HepG2 (cell line): ENCODE measurements at regions not wholly inside any gene's neighbourhood (a gene's known extent, or its start where the extent isn't known, plus 50 kb on each side); places are given as distances from the start of the nearest gene placed in this dataset.

Source experiments
- ATAC-seq: fragments of 200-7000 bp; cut with Tn5 transposase; 3 replicates; pipeline ENCODE4 v1.9.1; 2020; ENCODE audit warnings: mild to moderate bottlenecking, moderate library complexity
- BruUV-seq: library from RNA; stranded (reverse); fragments of 400-500 nt; replicated peaks from 2 replicates; lab custom pipeline; 2021; lab: Mats Ljungman, UMichigan
- CTCF ChIA-PET: fragments of 300-600 bp; formaldehyde crosslinking; extraction: SDS; loops from one replicate; lab custom pipeline; 2021; ENCODE audit warnings: low total read pairs, inconsistent platforms, low intra/inter-chr PET ratio; lab: Yijun Ruan, JAX
- POLR2A ChIA-PET: fragments of 350-600 bp; sonication (Branson Sonifier 250); formaldehyde crosslinking; loops from one replicate; lab custom pipeline; 2020; ENCODE audit warnings: antibody characterized with exemption, inconsistent platforms; lab: Yijun Ruan, JAX
- DNase-seq: peaks from one replicate; pipeline ENCODE4 v3.0.0-alpha.2; 2015; ENCODE audit warnings: low spot score
- FAIRE-seq: peaks from 3 replicates; lab custom pipeline; 2011; peaks lifted over from hg19 to GRCh38; lab: Jason Lieb, UNC
- H2AFZ ChIP-seq: one replicate; pipeline ENCODE4 v1.6.1; 2011; ENCODE audit warnings: low read length, inconsistent platforms
- H3K27ac ChIP-seq: fragments of 300-600 bp; 3 replicates; pipeline ENCODE4 v1.8.0; 2011; ENCODE audit warnings: mixed run types, mild to moderate bottlenecking, mixed read lengths, low read length, inconsistent platforms; ENCODE audit not compliant: insufficient read depth; ENCODE audit errors: extremely low read length
- H3K27me3 ChIP-seq, 2 experiments: fragments of 200-600 bp in 1 of 2; 2 replicates in 1 of 2; 3 replicates in 1 of 2; pipeline versions ENCODE4 v1.6.0 to v1.8.0; 2011; ENCODE audit warnings: low read length in 2 of 2, mild to moderate bottlenecking in 2 of 2, moderate library complexity in 2 of 2, inconsistent platforms in 1 of 2; ENCODE audit not compliant: insufficient read depth in 2 of 2, control insufficient read depth in 1 of 2
- H3K36me3 ChIP-seq, 2 experiments: fragments of 200-600 bp in 1 of 2; replicated peaks in 1 of 2; 2 replicates in 1 of 2; 3 replicates in 1 of 2; pipeline versions ENCODE4 v1.5.1 to v1.8.0; 2011; ENCODE audit warnings: low read length in 2 of 2, inconsistent platforms in 1 of 2; ENCODE audit not compliant: insufficient read depth in 2 of 2, control insufficient read depth in 1 of 2
- H3K4me1 ChIP-seq: 2 replicates; pipeline ENCODE4 v1.5.1; 2012; ENCODE audit warnings: low read length, inconsistent platforms; ENCODE audit not compliant: insufficient read depth
- H3K4me2 ChIP-seq: 2 replicates; pipeline ENCODE4 v1.6.0; 2011; ENCODE audit warnings: low read depth, low read length, inconsistent platforms
- H3K4me3 ChIP-seq, 3 experiments: fragments of 200-600 bp in 1 of 3; sonication (generic), shearing (Covaris generic) in 1 of 3; replicated peaks in 1 of 3; 2 replicates each; pipeline ENCODE4 v1.5.1; 2011 to 2016; ENCODE audit warnings: low read length in 3 of 3, inconsistent platforms in 2 of 3, low read depth in 2 of 3, mild to moderate bottlenecking in 2 of 3, control low read depth in 1 of 3, mixed read lengths in 1 of 3; ENCODE audit not compliant: insufficient read depth in 1 of 3
- H3K79me2 ChIP-seq: one replicate; pipeline ENCODE4 v1.6.1; 2011; ENCODE audit warnings: low read length, inconsistent platforms; ENCODE audit not compliant: insufficient read depth
- H3K9ac ChIP-seq: 2 replicates; pipeline ENCODE4 v1.6.0; 2011; ENCODE audit warnings: mild to moderate bottlenecking, low read depth, low read length, inconsistent platforms; ENCODE audit not compliant: insufficient read depth
- H3K9me3 ChIP-seq: 2 replicates; pipeline ENCODE4 v1.5.1; 2012; ENCODE audit warnings: mild to moderate bottlenecking, low read length
- H4K20me1 ChIP-seq: 2 replicates; pipeline ENCODE4 v1.6.0; 2011; ENCODE audit warnings: inconsistent platforms, mild to moderate bottlenecking, low read length, moderate library complexity; ENCODE audit not compliant: insufficient read depth
- HIVEP1 ChIP-seq: sonication (generic); formaldehyde crosslinking; IDR thresholded peaks from 2 replicates; pipeline ENCODE4 v1.4.0; 2020; ENCODE audit warnings: mild to moderate bottlenecking, missing genetic modification reagents
- MED13 ChIP-seq: sonication (generic); formaldehyde crosslinking; IDR thresholded peaks from 2 replicates; pipeline ENCODE4 v1.5.0; 2020; ENCODE audit warnings: missing genetic modification reagents
- SYNCRIP ChIP-seq: fragments of 200-400 bp; formaldehyde crosslinking; IDR thresholded peaks from 2 replicates; pipeline ENCODE4 v1.6.1; 2018; ENCODE audit warnings: mild to moderate bottlenecking, low read depth, low read length; ENCODE audit not compliant: insufficient read depth
- ZBTB7B ChIP-seq: sonication (generic); formaldehyde crosslinking; IDR thresholded peaks from 2 replicates; pipeline ENCODE4 v1.4.0; 2020; ENCODE audit warnings: missing genetic modification reagents
- WGBS: methylation state at CpG from one replicate; pipeline ENCODE4 v1.1.6; 2017; ENCODE audit warnings: low lambda C conversion rate; 5-methylcytosine and 5-hydroxymethylcytosine counted together
- in situ Hi-C: cut with HindIII; loops from 2 replicates; pipeline ENCODE4 v1.10.0; 2017; ENCODE audit warnings: low pct_unique_long_range_greater_than_20kb; ENCODE audit not compliant: extremely low pct_ligation_motif_present
- intact Hi-C: fragments of 100-400 bp; cut with micrococcal nuclease; formaldehyde crosslinking; loops from one replicate; pipeline ENCODE4 v1.10.0; 2022; ENCODE audit not compliant: unreplicated experiment
- TF ChIP-seq, protein P1 (sequence below): sonication (generic); formaldehyde crosslinking; IDR thresholded peaks from 2 replicates; pipeline ENCODE4 v1.5.0; 2020; ENCODE audit warnings: mild to moderate bottlenecking, missing genetic modification reagents
- TF ChIP-seq, protein P2 (sequence below): sonication (generic); formaldehyde crosslinking; IDR thresholded peaks from 2 replicates; pipeline ENCODE4 v1.4.0; 2020; ENCODE audit warnings: missing genetic modification reagents, borderline replicate concordance
- TF ChIP-seq, protein P3 (sequence below): sonication (generic); formaldehyde crosslinking; IDR thresholded peaks from 2 replicates; pipeline ENCODE4 v1.4.0; 2020; ENCODE audit warnings: missing genetic modification reagents
- TF ChIP-seq, protein P4 (sequence below): sonication (generic); formaldehyde crosslinking; IDR thresholded peaks from 2 replicates; pipeline ENCODE4 v1.4.0; 2020; ENCODE audit warnings: missing genetic modification reagents
- TF ChIP-seq, protein P5 (sequence below): sonication (generic); formaldehyde crosslinking; IDR thresholded peaks from 2 replicates; pipeline ENCODE4 v1.5.1; 2020; ENCODE audit warnings: missing genetic modification reagents, mild to moderate bottlenecking, borderline replicate concordance
- TF ChIP-seq, protein P6 (sequence below): sonication (generic); formaldehyde crosslinking; IDR thresholded peaks from 2 replicates; pipeline ENCODE4 v1.9.0; 2021; ENCODE audit warnings: missing genetic modification reagents, mild to moderate bottlenecking, borderline replicate concordance
- TF ChIP-seq, protein P7 (sequence below): sonication (generic); formaldehyde crosslinking; IDR thresholded peaks from 2 replicates; pipeline ENCODE4 v1.8.1; 2023; ENCODE audit warnings: mild to moderate bottlenecking, missing genetic modification reagents, borderline replicate concordance

DNA sequence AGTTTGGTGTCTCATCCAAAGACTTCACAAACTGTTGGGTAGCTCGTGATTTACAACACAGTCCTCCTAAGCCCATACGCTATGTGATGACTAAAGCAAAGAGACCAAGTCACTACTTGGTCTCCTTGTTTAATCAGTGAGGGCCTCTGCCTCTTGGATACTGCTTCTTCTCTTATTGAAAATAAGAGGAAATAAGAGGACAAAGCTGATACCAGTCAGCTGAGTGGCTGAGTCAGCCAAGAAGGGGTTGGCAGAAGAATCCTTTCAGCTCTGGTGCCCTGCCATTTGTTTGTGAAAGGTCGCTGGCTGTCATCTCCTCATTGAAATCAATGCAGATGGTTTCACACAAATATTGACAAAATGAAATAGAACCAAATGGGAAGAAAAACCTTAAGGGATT lies 67.5 kb upstream of the SLC35F4 start (continued):
- TF ChIP-seq, protein P1, sequence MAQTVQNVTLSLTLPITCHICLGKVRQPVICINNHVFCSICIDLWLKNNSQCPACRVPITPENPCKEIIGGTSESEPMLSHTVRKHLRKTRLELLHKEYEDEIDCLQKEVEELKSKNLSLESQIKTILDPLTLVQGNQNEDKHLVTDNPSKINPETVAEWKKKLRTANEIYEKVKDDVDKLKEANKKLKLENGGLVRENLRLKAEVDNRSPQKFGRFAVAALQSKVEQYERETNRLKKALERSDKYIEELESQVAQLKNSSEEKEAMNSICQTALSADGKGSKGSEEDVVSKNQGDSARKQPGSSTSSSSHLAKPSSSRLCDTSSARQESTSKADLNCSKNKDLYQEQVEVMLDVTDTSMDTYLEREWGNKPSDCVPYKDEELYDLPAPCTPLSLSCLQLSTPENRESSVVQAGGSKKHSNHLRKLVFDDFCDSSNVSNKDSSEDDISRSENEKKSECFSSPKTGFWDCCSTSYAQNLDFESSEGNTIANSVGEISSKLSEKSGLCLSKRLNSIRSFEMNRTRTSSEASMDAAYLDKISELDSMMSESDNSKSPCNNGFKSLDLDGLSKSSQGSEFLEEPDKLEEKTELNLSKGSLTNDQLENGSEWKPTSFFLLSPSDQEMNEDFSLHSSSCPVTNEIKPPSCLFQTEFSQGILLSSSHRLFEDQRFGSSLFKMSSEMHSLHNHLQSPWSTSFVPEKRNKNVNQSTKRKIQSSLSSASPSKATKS (CRISPR knock-in tag): no peak
- TF ChIP-seq MED13: no peak
- TF ChIP-seq ZBTB7B: no peak
- TF ChIP-seq, protein P2, sequence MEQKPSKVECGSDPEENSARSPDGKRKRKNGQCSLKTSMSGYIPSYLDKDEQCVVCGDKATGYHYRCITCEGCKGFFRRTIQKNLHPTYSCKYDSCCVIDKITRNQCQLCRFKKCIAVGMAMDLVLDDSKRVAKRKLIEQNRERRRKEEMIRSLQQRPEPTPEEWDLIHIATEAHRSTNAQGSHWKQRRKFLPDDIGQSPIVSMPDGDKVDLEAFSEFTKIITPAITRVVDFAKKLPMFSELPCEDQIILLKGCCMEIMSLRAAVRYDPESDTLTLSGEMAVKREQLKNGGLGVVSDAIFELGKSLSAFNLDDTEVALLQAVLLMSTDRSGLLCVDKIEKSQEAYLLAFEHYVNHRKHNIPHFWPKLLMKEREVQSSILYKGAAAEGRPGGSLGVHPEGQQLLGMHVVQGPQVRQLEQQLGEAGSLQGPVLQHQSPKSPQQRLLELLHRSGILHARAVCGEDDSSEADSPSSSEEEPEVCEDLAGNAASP (CRISPR knock-in tag): no peak
- no peak for TF ChIP-seq SYNCRIP
- TF ChIP-seq, protein P3, sequence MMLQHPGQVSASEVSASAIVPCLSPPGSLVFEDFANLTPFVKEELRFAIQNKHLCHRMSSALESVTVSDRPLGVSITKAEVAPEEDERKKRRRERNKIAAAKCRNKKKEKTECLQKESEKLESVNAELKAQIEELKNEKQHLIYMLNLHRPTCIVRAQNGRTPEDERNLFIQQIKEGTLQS (CRISPR knock-in tag): no peak

DNA sequence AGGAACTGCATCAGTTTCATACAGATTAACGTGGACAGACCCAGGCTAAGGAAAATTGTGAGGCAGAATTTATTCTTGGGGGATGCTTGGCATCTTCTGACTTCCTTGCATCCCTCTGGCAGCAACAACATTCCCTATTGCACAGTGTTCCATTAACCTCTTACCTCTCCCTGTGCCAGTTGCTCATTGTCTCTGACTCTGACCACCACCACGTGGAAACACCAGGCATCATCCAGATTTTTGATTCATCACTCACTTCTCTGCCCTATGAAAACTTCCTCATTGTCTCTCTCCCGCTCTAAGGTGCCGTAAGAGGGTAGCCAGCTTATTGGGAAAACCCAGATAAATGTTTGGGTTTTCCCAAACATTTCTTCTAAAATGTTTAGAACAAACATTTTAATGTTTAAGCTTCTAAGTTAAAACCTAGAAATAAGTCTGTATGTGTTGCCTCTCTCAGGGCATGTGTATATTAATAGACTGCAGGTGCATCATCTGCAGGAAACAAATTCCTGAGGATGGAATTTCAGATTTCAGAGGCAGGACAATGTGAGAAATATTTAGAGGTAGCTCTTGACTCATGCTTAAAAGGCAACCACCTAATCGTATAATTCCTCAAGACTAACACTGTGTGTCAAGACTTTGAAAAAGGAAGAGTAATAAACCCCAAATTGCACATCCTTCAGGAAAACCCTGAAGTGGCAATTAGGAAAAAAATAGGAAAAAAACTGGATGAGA lies 64.5 kb upstream of the SLC35F4 start:
- FAIRE-seq (no peak), ATAC-seq (no peak), DNase-seq (no peak)
- in situ Hi-C loops: no loop called here
- POLR2A ChIA-PET: no interaction called here
- no peak overlapping the region for H3K27ac ChIP-seq
- no peak overlapping the region for H3K4me2 ChIP-seq
- no TSS peak for BruUV-seq
- 0% methylated on average over 5 of the region's 5 CpGs for WGBS
- H3K4me3 ChIP-seq: no peak overlapping the region
- no peaks in the 10 kb centered on the region for H3K27me3 ChIP-seq
- CTCF ChIA-PET: no interaction called here
- H2AFZ ChIP-seq: no peak overlapping the region
- no peaks in the 10 kb centered on the region for H3K9me3 ChIP-seq
- intact Hi-C loops: no loop called here
- no peaks in the 10 kb centered on the region for H3K36me3 ChIP-seq
- H3K4me1 ChIP-seq: no peaks in the 10 kb centered on the region
- H3K79me2 ChIP-seq: no peaks in the 10 kb centered on the region
- H3K9ac ChIP-seq: no peak overlapping the region
- no peaks in the 10 kb centered on the region for H4K20me1 ChIP-seq
- no peak for TF ChIP-seq HIVEP1 (CRISPR knock-in tag)
- TF ChIP-seq, protein P4, sequence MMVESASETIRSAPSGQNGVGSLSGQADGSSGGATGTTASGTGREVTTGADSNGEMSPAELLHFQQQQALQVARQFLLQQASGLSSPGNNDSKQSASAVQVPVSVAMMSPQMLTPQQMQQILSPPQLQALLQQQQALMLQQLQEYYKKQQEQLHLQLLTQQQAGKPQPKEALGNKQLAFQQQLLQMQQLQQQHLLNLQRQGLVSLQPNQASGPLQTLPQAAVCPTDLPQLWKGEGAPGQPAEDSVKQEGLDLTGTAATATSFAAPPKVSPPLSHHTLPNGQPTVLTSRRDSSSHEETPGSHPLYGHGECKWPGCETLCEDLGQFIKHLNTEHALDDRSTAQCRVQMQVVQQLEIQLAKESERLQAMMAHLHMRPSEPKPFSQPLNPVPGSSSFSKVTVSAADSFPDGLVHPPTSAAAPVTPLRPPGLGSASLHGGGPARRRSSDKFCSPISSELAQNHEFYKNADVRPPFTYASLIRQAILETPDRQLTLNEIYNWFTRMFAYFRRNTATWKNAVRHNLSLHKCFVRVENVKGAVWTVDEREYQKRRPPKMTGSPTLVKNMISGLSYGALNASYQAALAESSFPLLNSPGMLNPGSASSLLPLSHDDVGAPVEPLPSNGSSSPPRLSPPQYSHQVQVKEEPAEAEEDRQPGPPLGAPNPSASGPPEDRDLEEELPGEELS (CRISPR knock-in tag): no peak
- TF ChIP-seq, protein P5, sequence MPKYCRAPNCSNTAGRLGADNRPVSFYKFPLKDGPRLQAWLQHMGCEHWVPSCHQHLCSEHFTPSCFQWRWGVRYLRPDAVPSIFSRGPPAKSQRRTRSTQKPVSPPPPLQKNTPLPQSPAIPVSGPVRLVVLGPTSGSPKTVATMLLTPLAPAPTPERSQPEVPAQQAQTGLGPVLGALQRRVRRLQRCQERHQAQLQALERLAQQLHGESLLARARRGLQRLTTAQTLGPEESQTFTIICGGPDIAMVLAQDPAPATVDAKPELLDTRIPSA (CRISPR knock-in tag): no peak
- TF ChIP-seq, protein P6, sequence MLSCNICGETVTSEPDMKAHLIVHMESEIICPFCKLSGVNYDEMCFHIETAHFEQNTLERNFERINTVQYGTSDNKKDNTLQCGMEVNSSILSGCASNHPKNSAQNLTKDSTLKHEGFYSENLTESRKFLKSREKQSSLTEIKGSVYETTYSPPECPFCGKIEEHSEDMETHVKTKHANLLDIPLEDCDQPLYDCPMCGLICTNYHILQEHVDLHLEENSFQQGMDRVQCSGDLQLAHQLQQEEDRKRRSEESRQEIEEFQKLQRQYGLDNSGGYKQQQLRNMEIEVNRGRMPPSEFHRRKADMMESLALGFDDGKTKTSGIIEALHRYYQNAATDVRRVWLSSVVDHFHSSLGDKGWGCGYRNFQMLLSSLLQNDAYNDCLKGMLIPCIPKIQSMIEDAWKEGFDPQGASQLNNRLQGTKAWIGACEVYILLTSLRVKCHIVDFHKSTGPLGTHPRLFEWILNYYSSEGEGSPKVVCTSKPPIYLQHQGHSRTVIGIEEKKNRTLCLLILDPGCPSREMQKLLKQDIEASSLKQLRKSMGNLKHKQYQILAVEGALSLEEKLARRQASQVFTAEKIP (CRISPR knock-in tag): no peak
- TF ChIP-seq, protein P7, sequence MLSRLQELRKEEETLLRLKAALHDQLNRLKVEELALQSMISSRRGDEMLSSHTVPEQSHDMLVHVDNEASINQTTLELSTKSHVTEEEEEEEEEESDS (CRISPR knock-in tag): no peak
